GM20000 (cell line): ENCODE measurements at regions not wholly inside any gene's neighbourhood (a gene's known extent, or its start where the extent isn't known, plus 50 kb on each side); places are given as distances from the start of the nearest gene placed in this dataset.

Source experiments
- DNase-seq: peaks from one replicate; pipeline ENCODE4 v3.0.0; 2012; ENCODE audit warnings: low spot score
- CTCF ChIP-seq: IDR thresholded peaks from 2 replicates; pipeline ENCODE4 v1.5.1; 2012; ENCODE audit warnings: mild to moderate bottlenecking, control low read depth; ENCODE audit errors: extremely low read depth, missing control alignments

DNA sequence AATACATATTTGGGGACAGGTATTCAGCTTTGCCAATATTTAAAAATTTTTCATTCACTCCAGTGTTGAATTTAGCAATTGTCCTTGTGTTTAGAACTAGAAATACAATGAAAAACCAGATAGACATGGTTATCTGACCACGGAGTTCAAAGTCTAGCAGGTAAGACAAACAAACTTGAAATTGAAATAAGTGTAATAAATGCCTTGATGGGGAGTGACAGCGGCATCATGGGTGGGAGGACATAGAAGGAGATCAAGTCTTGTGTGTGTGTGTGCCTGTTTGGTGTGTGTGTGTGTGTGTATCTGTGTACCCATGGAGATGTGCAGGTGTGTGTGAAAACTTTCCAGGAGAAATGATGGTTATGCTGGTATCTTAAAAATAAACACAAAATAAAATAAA is 750.0 kb upstream of the CITED2 start:
- no peak for DNase-seq
- TF ChIP-seq CTCF = no peak

DNA sequence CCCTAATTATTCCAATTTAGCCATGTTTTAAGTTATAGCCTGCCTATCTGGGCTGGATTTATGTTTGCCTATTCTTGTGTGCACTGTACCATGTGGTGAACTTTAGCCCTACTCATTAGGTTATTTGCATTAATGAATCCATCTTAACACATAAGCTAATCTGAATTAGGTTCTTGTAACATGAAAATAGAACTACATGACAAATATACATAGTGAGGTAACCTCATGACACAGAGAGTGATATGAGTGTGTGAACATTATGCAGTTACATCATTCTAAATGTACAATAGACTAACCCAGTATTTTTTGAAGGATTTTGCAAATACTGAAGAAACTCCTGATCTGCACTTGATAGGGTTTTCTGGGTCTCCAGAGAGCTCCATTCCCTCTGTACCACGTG is 733.7 kb upstream of the CITED2 start:
- no peak for DNase-seq
- no peak for TF ChIP-seq CTCF

- TF ChIP-seq CTCF = no peak
- DNase-seq = no peak
These were observed 732.8 kb upstream of the CITED2 start for GRCh38 chr6:140107216-140107615.

GRCh38 chr6:140105857-140106256 is 731.4 kb upstream of the CITED2 start:
- DNase-seq = no peak
- TF ChIP-seq CTCF = no peak

GRCh38 chr6:140105241-140105640 is 730.8 kb upstream of the CITED2 start:
- TF ChIP-seq CTCF = no peak
- DNase-seq = no peak

DNA sequence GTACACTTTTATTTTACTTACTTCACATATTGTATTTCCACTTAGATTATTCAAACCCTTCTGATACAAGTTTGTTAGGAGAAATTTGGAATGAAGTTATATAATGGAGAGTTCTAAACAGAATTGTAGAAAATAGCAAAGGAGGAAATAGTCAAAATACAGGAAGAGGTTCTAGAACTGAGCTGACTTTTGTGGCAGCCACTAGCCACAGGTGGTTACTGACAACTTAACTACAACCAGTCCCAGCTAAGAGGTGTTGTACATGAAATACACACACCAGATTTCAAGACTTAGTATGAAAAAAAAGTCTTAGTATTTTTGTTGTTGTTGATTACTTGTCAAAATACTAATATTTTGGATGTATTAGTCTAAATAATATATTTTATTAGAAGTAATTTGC is 727.4 kb upstream of the CITED2 start:
- no peak for TF ChIP-seq CTCF
- no peak for DNase-seq

DNA sequence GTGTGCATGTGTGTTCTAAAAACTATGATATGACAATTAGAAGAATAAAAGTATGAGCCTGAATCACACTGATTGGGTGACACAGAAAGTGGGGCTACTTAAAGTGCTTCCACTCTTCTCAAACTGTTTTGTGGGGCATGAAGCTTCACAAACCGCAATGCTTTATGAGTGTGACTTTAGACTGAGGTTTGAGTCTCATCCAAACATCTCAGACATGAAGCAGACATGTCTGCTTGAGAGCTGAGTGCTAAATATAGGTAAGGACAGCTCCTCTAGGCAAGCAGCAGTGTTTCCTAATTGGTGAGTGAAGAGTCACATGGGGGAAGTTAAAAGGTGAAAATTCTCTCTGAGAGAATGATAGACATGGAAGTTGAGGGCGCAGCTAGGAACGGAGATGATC is 726.9 kb upstream of the CITED2 start:
- no peak for TF ChIP-seq CTCF

GRCh38 chr6:140095532-140095931 is 721.1 kb upstream of the CITED2 start:
- TF ChIP-seq CTCF = no peak
- DNase-seq = no peak

More for the DNA sequence above, 726.9 kb upstream of the CITED2 start:
- no peak for DNase-seq
